ENCODE measurements at regions not wholly inside any gene's neighbourhood (a gene's known extent, or its start where the extent isn't known, plus 50 kb on each side); places are given as distances from the start of the nearest gene placed in this dataset.
"Not testable (repeated sequence)": the region's sequence is repeated elsewhere in the genome, so short reads cannot be mapped to it uniquely, and the experiment has no call there.

DNA sequence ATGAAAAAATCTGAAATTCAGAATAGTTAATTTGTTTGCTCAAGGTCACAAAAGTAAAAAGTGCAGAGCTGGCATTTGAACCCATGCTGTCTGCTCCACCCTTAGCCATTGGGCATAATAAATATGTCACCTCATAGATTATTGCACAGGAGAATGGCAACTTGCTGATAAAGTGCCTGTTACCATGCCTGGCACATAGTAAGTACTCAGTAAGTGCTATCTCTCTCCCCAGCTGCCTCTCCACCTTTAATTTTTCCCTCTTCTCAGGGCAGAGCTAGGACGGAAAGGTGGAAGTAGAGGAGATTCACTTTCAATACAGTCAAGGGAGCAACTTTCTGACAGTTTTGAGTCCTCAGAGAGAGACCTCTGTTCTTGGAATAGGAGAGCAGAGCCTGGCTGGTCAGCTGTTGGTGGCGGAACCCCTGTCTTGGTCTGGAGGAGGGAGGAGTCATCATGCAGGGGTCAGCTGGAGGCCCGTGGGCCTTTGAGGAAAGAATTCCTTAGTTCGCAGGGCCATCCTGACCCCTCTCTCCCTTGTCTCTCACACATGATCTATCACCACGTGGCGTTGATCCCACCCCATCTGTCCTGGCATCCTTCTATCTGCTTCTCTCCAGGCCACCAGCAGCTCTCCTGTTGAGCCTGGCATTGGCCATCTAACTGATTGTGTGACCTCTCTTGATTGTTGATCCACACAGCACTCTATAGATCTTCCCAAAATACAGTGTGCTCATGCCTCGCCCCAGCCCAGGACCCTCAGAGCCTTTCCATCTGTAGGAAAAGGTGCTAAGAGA, 149.3 kb downstream of the RPLP1 start:
- no peak for DNase-seq (ENCODE audit: low spot score)

DNA sequence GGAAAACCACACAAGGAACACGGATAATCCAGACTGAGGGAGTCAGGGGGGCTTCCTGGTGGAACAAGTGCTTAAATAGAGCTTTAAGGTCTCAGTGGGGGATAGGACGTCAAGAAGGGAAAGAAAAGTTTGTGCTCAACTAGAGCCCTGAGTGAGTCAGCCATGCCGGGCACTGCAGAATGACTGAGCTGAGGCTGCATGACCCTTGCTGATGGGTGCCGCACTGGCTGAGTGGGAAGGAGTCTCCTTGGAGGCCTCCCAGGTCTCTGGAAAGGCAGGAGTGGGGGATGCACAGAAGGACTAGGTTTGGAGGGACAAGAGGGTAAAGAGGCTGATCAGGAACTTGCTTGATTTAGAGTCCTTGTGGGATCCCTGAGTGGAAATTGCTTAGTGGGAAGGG, 150.3 kb downstream of the RPLP1 start:
- DNase-seq (ENCODE audit: low spot score), result no peak

DNA sequence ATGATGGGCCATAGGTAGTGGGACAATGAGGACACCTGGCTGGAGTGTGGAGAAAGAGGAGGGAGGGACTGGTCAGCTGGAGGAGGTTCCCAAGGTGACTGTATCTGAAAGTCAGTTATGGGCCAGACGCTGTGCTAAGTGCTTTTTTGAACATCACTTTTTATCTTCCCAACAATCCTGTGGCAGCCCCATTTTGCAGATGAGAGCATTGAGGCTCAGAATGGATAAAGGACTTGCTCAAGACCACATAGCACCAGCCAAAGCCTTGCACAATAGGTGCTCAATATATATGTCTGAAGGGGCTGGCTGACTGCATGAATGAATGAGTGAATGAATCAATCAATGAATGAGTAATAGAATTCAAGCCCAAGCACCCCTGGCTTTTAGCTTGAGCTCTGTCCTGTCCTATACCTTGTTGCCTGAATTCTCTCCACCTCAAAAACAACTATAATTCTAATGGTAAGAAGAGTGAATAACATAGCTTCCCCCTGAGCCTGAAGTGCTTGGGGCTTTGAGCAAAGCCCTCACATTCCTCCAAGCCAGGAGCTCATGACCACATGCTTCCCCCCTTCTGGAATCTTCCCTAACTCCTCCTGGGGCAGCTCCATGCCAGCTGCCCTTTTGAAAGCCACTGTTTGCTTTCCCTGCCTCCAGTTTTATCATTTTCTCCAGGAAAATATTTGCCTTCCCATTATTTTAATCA, 150.9 kb downstream of the RPLP1 start:
- no peak for DNase-seq (ENCODE audit: low spot score)

DNA sequence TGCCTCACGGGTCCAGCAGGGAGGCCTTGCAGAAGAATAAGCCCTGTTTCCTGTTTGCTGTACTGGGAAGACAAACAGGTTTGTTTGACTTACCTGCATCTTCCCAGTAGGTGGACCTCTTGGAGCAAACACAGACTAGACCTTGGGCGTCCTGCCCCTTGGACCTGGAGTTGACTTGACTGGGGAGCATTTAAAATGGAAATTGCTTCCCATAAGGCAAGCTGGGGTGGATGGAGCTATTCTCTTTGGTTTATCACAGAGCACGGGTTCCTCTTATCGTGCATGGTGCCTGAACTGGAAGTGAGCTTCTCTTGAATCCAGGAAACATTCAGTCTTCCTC, 151.4 kb downstream of the RPLP1 start:
- DNase-seq (ENCODE audit: low spot score), result no peak

DNA sequence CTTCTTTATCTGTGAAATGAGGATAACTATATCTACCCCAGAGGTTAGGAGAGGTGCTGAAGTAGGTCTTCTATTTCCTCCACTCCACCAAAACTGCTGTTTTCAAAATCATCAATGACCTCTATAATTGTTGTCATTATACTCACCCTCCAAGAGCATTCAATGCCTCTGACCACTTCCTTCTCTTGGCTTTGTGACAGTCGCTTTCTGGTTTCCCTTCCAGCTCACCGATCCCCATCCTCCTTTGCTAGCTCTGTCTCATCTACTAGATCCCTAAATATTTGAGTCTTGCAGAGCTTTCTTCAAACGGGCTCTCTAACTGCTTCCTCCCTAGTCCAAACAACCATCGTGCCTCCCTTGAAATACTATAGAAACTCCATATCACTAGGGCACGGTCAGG, 153.5 kb downstream of the RPLP1 start:
- DNase-seq (ENCODE audit: low spot score), result no peak

DNA sequence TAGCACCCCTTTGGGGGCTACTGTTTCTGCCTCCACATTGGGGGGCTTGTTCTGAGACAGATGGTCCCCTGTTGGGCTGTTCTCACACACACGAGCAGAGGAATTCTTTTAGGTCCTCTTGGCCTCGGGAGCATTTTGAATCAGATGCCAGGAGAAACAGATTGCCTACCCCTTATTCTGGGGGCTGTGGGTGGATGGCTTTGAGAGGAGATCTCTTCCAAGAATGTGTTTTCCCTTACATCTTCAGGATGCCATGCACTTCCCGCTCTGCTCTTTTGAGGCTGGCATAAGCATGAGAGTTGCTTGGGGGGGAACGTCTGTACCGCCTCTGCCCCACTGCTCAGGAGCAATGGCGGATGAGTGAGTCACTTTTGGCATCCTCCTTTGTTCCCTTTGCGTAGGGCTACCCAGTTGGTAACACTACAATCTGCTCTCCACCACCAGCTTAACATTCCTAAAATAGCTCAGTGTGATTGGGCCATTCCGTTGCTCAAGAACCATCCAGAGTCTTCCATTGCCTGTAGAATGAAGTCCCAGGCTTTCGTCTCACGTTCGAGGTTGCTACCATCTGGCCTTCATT, 154.4 kb downstream of the RPLP1 start:
- no peak for DNase-seq (ENCODE audit: low spot score)

DNA sequence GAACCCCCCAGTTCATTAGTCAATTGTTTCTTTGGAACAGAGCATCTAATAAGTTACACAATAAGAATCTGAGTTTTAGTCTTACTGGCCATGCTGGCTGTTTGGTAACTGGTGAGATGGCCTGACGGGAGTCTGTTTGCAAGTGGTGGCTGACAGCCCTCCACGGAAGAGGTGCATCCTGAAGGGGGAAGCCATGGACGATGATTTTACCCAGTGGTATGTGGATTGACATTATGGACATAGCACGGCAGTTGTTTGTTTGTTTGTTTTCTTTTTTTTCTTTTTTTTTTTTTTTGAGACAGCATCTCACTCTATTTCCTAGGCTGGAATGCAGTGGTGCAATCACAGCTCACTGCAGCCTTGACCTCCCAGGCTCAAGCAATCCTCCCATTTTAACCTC, 156.0 kb downstream of the RPLP1 start:
- no peak for DNase-seq (ENCODE audit: low spot score)

DNA sequence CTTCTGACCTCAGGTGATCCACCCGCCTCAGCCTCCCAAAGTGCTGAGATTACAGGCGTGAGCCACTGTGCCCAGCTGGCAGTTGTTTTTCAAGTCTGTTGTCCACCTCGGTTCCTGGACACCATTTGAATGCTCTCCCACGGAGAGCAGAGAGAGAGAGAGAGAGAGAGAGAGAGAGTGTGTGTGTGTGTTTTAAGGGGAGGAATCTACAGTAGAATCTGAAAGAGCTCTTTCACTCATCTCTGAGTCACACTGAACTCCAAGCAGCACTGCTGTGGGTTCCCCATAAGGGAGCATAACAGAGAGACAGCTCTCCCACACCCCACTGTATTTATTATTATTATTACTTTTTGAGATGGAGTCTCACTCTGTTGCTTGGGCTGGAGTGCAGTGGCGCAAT, 156.6 kb downstream of the RPLP1 start:
- DNase-seq (ENCODE audit: low spot score), result no peak

DNA sequence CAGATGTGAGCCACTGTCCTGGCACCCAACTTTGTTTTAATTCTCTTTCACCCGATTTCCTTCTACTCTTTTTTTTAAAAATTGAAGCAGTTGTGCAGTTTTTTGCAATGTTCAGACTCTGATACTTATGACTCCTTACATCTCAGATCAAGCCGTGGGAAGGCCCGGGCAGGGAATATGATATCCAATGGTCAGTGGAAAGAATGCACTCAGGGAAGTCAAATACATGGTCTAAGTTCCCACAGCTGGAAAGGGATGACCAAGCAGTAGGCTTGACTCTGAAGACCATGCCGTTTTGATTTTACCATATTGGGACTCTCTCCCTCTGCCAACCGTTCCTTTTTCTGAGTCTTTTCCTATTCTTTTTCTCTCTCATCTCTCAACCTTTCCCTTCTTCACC, 157.2 kb downstream of the RPLP1 start:
- DNase-seq (ENCODE audit: low spot score), result no peak

DNA sequence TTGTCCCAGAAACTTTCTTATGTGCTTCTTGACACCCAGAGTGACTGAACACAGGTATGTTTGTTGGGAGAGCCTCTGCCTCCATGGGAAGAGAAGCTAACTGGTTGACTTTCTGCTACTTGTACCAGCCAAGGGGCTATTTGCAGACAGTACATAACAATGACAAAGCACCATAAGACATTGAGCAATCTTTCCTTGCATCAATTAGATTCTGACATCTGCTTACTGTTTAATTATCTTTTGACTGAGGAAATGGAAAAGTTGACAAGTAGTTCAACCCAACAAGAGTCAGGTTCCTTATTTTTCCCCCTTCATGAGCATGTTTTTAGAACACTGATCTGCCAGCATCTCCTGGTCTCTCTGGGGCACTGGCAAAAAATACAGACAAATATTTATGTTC, 157.7 kb downstream of the RPLP1 start:
- DNase-seq (ENCODE audit: low spot score), result no peak

DNA sequence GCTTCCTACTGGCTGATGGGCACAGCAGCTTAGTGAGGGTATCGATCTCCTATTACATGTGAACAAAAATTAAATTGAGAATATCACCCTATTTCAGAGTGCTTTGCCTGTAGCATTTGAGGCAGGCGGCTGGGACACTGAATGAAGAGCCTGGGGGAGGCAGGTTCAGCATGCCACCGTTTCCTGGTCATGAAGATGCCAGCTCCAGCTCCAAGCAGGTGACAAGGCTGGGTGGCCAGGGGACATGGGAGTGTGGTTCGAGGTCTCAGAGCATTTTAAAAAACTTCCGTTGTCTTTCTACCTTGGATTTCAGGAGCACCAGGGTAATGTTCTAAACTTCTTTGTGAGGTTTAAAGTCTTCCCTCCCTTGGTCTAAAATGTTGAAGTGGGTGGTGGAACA, 158.2 kb downstream of the RPLP1 start:
- DNase-seq (ENCODE audit: low spot score), result no peak

DNA sequence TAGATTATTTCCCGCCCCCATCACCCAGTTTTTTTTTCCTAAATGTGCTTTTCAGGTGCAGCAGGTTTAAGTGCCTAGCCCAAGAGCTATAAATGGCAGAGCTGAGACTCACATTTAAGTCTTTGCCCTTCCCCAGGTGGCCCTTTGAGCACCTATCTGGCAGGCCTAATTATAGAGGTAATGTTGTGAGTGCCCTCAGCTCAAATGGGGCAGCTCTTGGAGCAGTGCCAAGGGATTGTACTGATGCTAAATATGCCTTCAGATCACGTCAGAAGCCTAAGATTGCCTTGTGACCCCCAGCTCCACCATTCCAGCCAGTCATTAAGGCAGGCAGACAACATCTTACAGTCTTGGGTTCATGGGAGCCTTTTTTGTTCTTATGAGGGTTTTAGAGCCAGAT, 159.5 kb downstream of the RPLP1 start:
- DNase-seq (ENCODE audit: low spot score), result no peak

DNA sequence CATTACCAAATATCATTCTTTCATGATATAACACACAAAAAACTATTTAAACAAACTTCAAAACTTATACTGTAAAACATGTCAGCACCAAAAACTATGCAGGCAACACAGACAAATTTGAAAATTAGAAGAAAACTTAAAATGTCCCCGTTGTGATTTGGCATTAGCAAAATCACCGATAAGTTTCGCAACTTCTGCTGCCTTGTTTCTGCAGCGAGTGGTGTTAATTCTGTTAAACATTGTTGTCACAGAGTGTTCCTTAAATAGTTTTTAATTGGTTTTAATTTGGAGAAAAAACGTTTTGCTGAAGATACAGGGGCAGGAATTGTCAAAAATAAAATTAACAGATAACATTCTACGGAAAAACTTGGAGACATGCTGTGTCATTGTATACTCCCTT, 160.6 kb downstream of the RPLP1 start:
- DNase-seq (ENCODE audit: low spot score), result no peak

DNA sequence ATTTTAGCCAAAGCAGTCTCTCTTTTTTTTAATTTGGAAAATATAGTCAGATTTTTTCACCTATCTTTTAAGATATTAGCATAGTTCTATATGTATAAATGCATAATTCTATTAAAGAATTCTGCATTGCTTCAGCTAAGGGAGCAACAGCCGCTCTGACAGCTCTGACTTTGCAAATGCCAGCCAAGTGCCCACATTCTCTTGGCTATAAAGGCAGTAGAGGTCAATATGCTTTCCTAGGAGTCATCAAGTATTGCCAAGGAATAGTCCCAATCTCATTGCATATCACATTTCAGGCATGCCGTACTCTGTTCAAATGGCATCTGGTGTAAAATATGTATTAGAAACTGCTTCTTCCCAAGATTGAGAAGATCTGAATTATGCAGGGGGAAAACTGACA, 161.4 kb downstream of the RPLP1 start:
- no peak for DNase-seq (ENCODE audit: low spot score)

DNA sequence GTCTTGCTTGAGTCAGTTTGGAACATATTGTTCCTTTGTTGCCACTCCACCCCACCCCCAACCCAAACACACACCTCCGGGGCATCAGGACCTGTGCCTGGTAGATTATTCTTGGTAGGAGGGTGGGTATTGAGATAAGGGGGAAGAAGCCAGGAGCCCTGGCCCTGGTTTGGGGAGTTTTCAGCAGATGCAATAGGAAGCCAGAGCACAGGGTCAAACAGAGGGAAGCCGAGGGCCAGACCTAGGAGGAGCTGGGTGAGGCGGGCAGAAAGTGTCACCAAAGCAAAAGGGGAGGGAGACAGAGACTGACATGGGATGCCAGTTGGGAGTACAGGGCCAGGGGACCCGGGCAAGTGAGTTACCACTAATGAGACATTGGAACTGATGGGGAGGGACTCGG, 163.1 kb downstream of the RPLP1 start:
- no peak for DNase-seq (ENCODE audit: low spot score)

DNA sequence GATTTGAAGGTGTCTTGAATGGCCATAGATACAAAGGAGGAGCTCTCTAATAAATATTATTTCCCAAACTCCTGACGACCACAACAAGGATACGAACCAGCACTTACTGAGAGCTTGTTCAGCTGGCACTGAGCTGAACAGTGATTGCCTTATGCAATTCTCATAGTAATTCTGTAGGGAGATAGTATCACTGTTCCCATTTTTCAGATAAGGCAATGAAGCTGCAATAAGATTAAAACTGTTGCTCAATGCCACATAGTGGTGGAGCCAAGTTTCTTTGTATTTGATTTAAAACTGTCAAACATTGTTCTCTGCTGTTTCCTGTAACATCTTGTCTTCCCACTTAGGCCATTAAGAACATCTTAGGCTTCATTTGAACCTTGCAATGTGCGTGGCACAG, 163.9 kb downstream of the RPLP1 start:
- DNase-seq (ENCODE audit: low spot score), result no peak

DNA sequence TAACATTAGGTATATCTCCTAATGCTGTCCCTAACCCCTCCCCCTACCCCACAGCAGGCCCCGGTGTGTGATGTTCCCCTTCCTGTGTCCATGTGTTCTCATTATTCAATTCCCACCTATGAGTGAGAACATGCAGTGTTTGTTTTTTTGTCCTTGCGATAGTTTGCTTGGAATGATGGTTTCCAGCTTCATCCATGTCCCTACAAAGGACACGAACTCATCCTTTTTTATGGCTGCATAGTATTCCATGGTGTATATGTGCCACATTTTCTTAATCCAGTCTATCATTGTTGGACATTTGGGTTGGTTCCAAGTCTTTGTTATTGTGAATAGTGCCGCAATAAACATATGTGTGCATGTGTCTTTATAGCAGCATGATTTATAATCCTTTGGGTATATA, 164.5 kb downstream of the RPLP1 start:
- DNase-seq (ENCODE audit: low spot score), result not testable (repeated sequence)

DNA sequence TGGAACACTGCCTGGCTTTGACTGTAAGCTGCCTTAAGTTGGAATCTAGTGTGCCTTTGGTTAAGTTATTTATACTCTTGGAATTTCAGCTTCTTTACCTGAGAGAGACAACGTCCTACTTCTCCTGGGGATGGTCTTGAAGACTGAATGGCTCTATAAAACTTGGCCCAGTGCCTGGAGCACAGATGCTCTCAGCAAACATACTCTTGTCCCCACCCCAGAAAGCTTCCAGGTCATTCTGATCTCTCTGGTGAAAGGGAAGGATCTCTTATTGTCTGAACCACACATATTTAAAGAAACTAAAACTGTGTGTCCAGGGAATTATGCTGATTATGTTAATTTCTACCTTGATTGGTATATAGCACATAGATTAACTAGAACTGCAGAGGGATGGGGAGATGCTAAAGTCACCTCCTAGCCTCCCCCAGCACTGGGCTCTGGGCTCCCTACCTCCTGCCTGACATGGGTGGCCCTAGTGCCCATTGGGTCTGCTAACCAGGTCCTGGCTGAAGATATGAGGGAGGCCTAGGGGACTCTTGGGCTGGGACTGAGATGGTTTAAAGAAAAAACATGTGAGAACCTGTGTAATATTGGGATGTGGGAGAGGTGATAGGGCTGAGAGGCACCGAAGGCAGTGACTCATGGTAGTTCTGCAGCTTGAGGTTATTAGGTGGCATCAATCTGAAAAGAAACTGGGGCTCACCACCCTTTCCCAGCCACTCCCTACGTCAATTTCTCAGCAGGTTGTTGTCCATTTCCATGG, 171.0 kb downstream of the RPLP1 start:
- no peak for DNase-seq (ENCODE audit: low spot score)

DNA sequence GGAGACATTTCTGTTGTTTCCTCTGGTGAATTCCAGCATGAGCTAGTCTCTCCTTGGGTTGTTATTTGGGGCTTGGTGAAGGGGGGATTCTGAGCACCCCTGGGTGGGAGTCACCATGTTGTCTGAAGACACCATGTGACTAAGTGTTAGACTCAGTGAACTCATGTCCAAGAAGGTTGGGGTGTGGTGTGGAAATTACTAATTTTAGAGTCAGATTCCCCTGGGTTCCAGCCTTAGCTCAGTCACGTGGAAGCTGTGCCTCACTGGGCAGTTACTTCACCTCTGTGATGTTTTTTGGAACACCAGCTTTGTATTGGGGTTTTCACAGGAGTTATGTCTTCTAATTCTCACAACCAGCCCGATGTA, 171.5 kb downstream of the RPLP1 start:
- no peak for DNase-seq (ENCODE audit: low spot score)

DNA sequence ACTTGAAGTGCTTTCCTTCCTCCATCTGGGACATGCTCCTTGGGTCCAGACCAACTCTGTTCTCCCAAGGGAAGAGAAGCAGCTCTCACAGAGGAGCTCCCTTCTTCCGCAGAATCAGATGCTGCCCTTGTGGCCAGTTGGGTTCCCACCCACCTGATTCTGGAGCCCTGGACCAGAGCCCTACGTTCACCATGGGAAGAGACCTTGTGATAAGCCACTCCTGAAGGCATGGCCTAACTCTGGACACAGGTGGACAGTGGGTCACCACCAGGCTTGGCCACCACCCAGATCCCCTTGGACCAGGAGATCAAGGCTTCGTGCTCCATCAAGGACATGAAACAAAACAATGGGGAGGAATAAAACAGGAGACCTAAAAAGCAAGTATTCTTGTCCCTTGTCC, 172.2 kb downstream of the RPLP1 start:
- no peak for DNase-seq (ENCODE audit: low spot score)

DNA sequence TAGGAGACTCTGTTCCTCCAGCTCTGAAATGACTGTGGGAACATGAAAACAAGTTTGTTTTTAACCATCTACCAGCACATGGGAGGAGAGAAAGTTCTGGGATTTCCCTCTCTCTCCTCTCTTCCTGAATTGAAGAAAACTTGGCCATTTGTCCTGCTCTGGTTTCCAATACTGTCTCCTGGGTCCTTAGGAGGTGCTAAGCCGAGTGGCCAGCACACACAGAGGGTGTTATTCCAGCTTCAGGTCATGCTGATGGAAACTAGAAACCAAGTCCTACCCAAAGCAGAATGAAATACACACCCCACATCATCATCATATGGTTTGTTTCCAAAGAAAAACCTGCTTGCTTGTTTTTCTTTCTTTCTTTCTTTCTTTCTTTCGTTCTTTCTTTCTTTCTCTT, 172.7 kb downstream of the RPLP1 start:
- no peak for DNase-seq (ENCODE audit: low spot score)

DNA sequence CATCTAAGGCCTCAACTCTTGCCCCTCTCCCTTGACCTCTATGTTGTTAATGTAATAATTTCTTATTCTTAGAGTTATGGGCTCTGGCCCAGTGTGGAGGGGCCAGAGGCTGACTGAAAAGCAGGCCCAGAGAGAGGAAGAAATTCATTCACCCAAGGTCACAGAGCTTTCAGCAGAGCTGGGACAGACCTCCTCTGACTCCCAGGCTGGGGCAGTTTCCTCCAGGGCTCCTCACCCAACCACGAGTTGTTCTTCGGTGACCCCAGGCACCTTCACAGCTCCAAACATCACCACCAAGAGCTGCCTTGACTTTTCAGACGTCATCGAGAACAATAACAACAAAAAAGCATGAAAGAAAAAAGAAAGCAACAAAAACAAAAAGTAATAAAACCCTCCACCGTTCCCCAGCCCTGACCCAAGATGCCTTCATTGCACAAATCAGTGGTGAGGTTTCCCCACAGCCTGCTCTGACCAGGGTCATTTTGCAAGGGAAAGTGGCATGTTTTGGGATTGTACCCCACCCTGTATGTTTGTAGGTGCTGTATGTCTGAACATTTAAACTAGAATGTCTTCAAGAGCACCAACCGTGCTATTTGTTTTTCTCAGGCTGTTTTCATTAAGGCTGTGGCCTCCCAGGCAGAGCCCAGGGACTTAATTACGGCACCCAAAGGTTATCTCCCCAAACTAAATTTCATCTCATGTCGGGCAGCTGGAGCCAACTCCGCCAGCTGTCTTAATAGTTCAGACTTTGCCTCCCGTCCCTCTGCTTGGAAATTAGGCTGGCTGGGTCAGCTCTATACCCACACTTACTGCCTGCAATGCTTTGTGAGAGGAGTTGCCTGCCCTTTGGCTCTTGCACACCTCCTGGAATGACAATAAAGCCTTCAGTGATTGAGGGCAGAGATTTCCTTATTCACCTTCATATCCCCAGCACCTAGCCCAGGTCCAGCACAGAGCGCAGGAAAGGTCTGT, 173.8 kb downstream of the RPLP1 start:
- no peak for DNase-seq (ENCODE audit: low spot score)
